CD4-positive, CD25-positive, alpha-beta regulatory T cell (primary cell): ENCODE measurements at regions not wholly inside any gene's neighbourhood (a gene's known extent, or its start where the extent isn't known, plus 50 kb on each side); places are given as distances from the start of the nearest gene placed in this dataset.
A peak's percentile ranks its signal among the peaks of the same experiment; 100 is the strongest.

Experiments
- ATAC-seq, 2 donors: fragments of 150-1000 bp; cut with Tn5 transposase; one replicate each; pipeline ENCODE4 v1.10.0; 2021; ENCODE audit warnings: low read depth in 2 of 2, moderate number of reproducible peaks in 2 of 2, moderate library complexity in 1 of 2
- DNase-seq, 3 donors: peaks; one replicate each; pipeline versions ENCODE4 v3.0.0 to v3.0.0-alpha.2; 2012 to 2022; ENCODE audit warnings: mixed read lengths in 1 of 3
- H3K27ac ChIP-seq: one replicate; pipeline ENCODE4 v1.7.0; 2013; ENCODE audit warnings: mild to moderate bottlenecking, low read length; ENCODE audit not compliant: insufficient read depth, poor library complexity, severe bottlenecking
- H3K27me3 ChIP-seq: one replicate; pipeline ENCODE4 v1.7.0; 2013; ENCODE audit warnings: low read length; ENCODE audit not compliant: control insufficient read depth, insufficient read depth
- H3K36me3 ChIP-seq: one replicate; pipeline ENCODE4 v1.7.0; 2013; ENCODE audit warnings: mild to moderate bottlenecking, low read length, moderate library complexity; ENCODE audit not compliant: control insufficient read depth, insufficient read depth
- H3K4me1 ChIP-seq: 2 replicates; pipeline ENCODE4 v1.7.0; 2013; ENCODE audit warnings: mild to moderate bottlenecking, low read length; ENCODE audit not compliant: insufficient read depth, control insufficient read depth, poor library complexity, severe bottlenecking
- H3K4me3 ChIP-seq: one replicate; pipeline ENCODE4 v1.7.0; 2013; ENCODE audit warnings: low read depth, mild to moderate bottlenecking, low read length, moderate library complexity
- H3K9me3 ChIP-seq, 2 experiments: 1 replicate in 1 of 2; 2 replicates in 1 of 2; pipeline ENCODE4 v1.7.0; 2013; ENCODE audit warnings: low read length in 2 of 2, mild to moderate bottlenecking in 1 of 2, moderate library complexity in 1 of 2; ENCODE audit not compliant: control insufficient read depth in 2 of 2
- H3K27ac Mint-ChIP-seq, 3 donors: one replicate each; pipeline ENCODE4 v1.8.0; 2020 to 2022; ENCODE audit warnings: mild to moderate bottlenecking in 3 of 3, mixed read lengths in 3 of 3, moderate library complexity in 2 of 3
- H3K27me3 Mint-ChIP-seq: one replicate; pipeline ENCODE4 v1.8.0; 2022; ENCODE audit warnings: mild to moderate bottlenecking, mixed read lengths
- H3K36me3 Mint-ChIP-seq: one replicate; pipeline ENCODE4 v1.8.0; 2020; ENCODE audit warnings: mixed read lengths
- H3K4me1 Mint-ChIP-seq, 4 donors: one replicate each; pipeline ENCODE4 v1.8.0; 2020 to 2022; ENCODE audit warnings: mixed read lengths in 4 of 4, mild to moderate bottlenecking in 1 of 4
- H3K4me3 Mint-ChIP-seq, 4 donors: one replicate each; pipeline ENCODE4 v1.8.0; 2020 to 2022; ENCODE audit warnings: mild to moderate bottlenecking in 4 of 4, mixed read lengths in 4 of 4, moderate library complexity in 3 of 4
- H3K9me3 Mint-ChIP-seq, 7 donors: one replicate each; pipeline ENCODE4 v1.8.0; 2020 to 2022; ENCODE audit warnings: mixed read lengths in 7 of 7, mild to moderate bottlenecking in 3 of 7, moderate library complexity in 2 of 7

- Histone ChIP-seq H3K36me3 (no peaks in the 10 kb centered on the region), H3K9me3 (peaks cover 0 to 2% of the 10 kb centered on the region in 2 experiments), H3K27ac (no peak overlapping the region), H3K4me3 (no peak overlapping the region), H3K4me1 (no peaks in the 10 kb centered on the region), H3K27me3 (no peaks in the 10 kb centered on the region)
- no peak overlapping the region for H3K4me3 Mint-ChIP-seq
- no peak overlapping the region for H3K27ac Mint-ChIP-seq
- H3K4me1 Mint-ChIP-seq: no peaks in the 10 kb centered on the region
- H3K36me3 Mint-ChIP-seq: no peaks in the 10 kb centered on the region
- ATAC-seq (no peak), DNase-seq (no peak)
- H3K9me3 Mint-ChIP-seq: peaks cover 0 to 5% (median 0%) of the 10 kb centered on the region in 7 donors
- no peaks in the 10 kb centered on the region for H3K27me3 Mint-ChIP-seq
Observed at GRCh38 chr7:153835103-153835502, 217.1 kb upstream of the DPP6 start.

DNA sequence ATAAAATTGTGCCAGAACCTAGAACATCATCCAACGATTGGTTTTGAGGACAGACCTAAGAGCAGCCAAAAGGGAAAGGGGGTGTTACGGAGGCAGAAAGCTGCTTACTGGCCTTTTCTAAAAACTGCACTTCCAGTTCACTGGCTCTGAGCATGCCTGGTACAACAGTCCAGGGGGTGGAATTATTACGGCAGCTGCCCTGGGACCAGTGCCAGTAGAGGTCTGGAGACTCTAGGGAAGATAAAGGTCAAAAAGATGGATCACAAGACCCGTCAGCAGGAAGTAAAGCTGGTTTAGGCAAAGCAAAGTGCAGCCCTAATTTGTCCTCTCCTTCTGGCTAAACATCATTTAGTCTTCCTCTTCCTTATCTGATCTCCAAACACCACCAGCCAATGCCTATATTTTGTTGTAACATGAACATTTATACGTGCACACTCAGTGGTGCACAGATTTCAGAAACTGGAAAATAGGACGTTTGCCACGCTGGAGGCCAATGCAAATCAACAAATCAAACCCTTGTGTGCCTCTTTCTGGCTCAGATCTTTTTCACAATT, 216.4 kb upstream of the DPP6 start:
- H3K9me3 Mint-ChIP-seq: peaks cover 0 to 5% (median 0%) of the 10 kb centered on the region in 7 donors
- Histone ChIP-seq H3K9me3 (peaks cover 0 to 2% of the 10 kb centered on the region in 2 experiments), H3K27me3 (no peaks in the 10 kb centered on the region), H3K4me1 (no peaks in the 10 kb centered on the region), H3K4me3 (no peak overlapping the region), H3K36me3 (no peaks in the 10 kb centered on the region), H3K27ac (no peak overlapping the region)
- H3K27me3 Mint-ChIP-seq: no peaks in the 10 kb centered on the region
- ATAC-seq (no peak), DNase-seq (no peak)
- no peak overlapping the region for H3K4me3 Mint-ChIP-seq
- H3K36me3 Mint-ChIP-seq: no peaks in the 10 kb centered on the region
- H3K27ac Mint-ChIP-seq: no peak overlapping the region
- H3K4me1 Mint-ChIP-seq: no peaks in the 10 kb centered on the region

DNA sequence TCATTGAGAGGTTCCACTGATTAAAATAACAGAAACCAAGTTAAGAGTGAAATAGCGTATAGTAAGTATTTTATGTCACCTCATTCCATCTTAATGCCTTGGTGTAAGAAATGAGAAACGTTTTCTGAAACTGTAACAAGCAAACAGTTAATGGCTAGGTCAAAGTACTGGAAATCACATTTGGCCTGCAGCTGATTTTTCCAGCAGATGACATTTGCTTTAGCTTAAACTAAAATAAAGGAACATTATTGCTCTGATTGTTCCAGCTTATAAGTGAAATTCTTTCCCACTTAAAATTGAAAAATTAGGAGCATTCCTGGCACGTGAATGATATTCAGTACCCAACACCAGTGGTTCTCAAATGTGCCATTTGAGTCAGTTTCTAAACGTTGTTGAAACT, 213.6 kb upstream of the DPP6 start:
- Mint-ChIP-seq H3K4me3 (no peak overlapping the region), H3K27ac (no peak overlapping the region), H3K4me1 (no peaks in the 10 kb centered on the region), H3K9me3 (peaks cover 2 to 11% (median 3%) of the 10 kb centered on the region in 7 donors), H3K36me3 (no peaks in the 10 kb centered on the region), H3K27me3 (no peaks in the 10 kb centered on the region)
- DNase-seq (no peak), ATAC-seq (no peak)
- Histone ChIP-seq H3K27ac (no peak overlapping the region), H3K27me3 (no peaks in the 10 kb centered on the region), H3K36me3 (no peaks in the 10 kb centered on the region), H3K4me3 (no peak overlapping the region), H3K9me3 (peaks cover 0 to 2% of the 10 kb centered on the region in 2 experiments), H3K4me1 (no peaks in the 10 kb centered on the region)

DNA sequence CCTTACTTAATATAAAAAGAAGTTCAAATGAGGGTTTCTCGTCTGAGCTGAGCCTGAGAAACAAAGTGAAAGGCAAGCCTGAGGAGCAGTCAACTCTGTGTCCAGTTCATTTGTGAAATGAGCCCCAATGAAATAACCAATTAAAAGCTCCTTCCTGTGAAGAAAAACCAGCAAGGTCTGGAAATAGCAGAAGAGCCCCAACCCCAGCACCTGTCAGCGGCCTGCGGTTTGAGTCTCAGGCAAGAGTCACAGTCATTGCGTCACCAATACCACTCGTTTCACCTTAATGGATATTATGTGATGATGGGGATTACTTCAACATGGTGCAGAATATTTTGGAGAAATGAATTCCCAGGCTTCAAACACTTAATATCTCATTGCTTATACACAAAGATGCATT, 211.3 kb upstream of the DPP6 start:
- H3K27ac ChIP-seq: no peak overlapping the region
- Mint-ChIP-seq H3K27me3 (no peaks in the 10 kb centered on the region), H3K9me3 (peaks cover under 1 to 15% (median 4%) of the 10 kb centered on the region in 7 donors), H3K4me3 (no peak overlapping the region), H3K36me3 (no peaks in the 10 kb centered on the region), H3K4me1 (no peaks in the 10 kb centered on the region), H3K27ac (no peak overlapping the region)
- no peaks in the 10 kb centered on the region for H3K4me1 ChIP-seq
- no peak overlapping the region for H3K4me3 ChIP-seq
- peaks cover 0 to 2% of the 10 kb centered on the region in 2 experiments for H3K9me3 ChIP-seq
- no peaks in the 10 kb centered on the region for H3K27me3 ChIP-seq
- no peak for DNase-seq
- H3K36me3 ChIP-seq: no peaks in the 10 kb centered on the region
- ATAC-seq: no peak

- H3K4me1 ChIP-seq: no peaks in the 10 kb centered on the region
- Mint-ChIP-seq H3K27ac (no peak overlapping the region), H3K4me1 (no peaks in the 10 kb centered on the region), H3K36me3 (no peaks in the 10 kb centered on the region), H3K9me3 (peaks cover 0 to 23% (median 11%) of the 10 kb centered on the region in 7 donors), H3K4me3 (no peak overlapping the region), H3K27me3 (no peaks in the 10 kb centered on the region)
- ATAC-seq: no peak
- no peaks in the 10 kb centered on the region for H3K9me3 ChIP-seq
- no peak overlapping the region for H3K4me3 ChIP-seq
- no peaks in the 10 kb centered on the region for H3K36me3 ChIP-seq
- no peaks in the 10 kb centered on the region for H3K27me3 ChIP-seq
- no peak overlapping the region for H3K27ac ChIP-seq
- no peak for DNase-seq
Observed at GRCh38 chr7:153847828-153848227, 204.4 kb upstream of the DPP6 start.

DNA sequence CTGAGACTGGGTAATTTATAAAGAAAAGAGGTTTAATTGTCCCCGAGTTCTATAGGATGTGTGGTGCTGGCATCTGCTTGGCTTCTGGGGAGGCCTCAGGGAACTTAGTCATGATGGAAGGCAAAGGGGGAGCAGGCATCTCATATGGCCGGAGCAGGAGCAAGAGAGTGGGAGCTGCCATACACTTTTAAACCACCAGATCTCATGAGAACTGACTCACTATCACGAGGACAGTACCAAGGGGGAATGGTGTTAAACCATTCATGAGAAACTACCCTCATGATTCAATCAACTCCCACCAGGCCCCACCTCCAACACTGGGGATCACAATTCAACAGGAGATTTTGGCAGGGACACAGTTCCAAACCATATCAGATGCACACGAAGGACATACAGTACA, 199.9 kb upstream of the DPP6 start:
- Mint-ChIP-seq H3K4me1 (no peaks in the 10 kb centered on the region), H3K9me3 (peaks cover 0 to 17% (median 7%) of the 10 kb centered on the region in 7 donors), H3K27me3 (no peaks in the 10 kb centered on the region), H3K4me3 (no peak overlapping the region), H3K36me3 (no peaks in the 10 kb centered on the region), H3K27ac (no peak overlapping the region)
- no peak overlapping the region for H3K4me3 ChIP-seq
- H3K36me3 ChIP-seq: no peaks in the 10 kb centered on the region
- DNase-seq: no peak
- no peak overlapping the region for H3K27ac ChIP-seq
- H3K9me3 ChIP-seq: no peaks in the 10 kb centered on the region
- no peaks in the 10 kb centered on the region for H3K27me3 ChIP-seq
- no peaks in the 10 kb centered on the region for H3K4me1 ChIP-seq
- ATAC-seq: no peak

- no peaks in the 10 kb centered on the region for H3K27me3 Mint-ChIP-seq
- no peaks in the 10 kb centered on the region for H3K36me3 ChIP-seq
- no peak overlapping the region for H3K4me3 ChIP-seq
- no peaks in the 10 kb centered on the region for H3K4me1 Mint-ChIP-seq
- no peak overlapping the region for H3K27ac ChIP-seq
- no peaks in the 10 kb centered on the region for H3K36me3 Mint-ChIP-seq
- H3K9me3 ChIP-seq: no peaks in the 10 kb centered on the region
- peaks cover 0 to 13% (median 5%) of the 10 kb centered on the region in 7 donors for H3K9me3 Mint-ChIP-seq
- no peaks in the 10 kb centered on the region for H3K4me1 ChIP-seq
- ATAC-seq (no peak), DNase-seq (no peak)
- no peak overlapping the region for H3K4me3 Mint-ChIP-seq
- H3K27ac Mint-ChIP-seq: no peak overlapping the region
- no peaks in the 10 kb centered on the region for H3K27me3 ChIP-seq
Observed at GRCh38 chr7:153858355-153858754, 193.8 kb upstream of the DPP6 start.

DNA sequence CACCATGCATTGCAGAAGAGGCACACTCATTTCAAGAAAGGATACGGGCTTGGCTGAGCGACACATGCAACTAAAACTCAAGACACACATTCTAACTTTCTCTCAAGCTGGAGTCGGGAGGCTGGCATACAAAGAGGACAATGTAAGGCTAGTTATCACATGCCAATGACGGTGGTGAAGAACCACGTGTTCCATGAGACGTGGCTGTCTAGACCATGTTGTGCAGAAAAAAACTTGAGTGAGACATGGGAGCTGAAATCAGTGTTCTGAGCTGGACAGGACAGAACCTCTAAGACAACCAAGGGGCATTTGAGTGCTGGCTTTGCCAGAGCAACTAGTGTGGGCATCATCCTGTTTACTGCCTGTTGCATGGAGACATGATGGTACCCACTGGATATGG, 193.0 kb upstream of the DPP6 start:
- ATAC-seq: no peak
- Histone ChIP-seq H3K27ac (no peak overlapping the region), H3K4me1 (no peaks in the 10 kb centered on the region), H3K36me3 (no peaks in the 10 kb centered on the region), H3K27me3 (no peaks in the 10 kb centered on the region), H3K9me3 (no peaks in the 10 kb centered on the region), H3K4me3 (no peak overlapping the region)
- Mint-ChIP-seq H3K4me3 (no peak overlapping the region), H3K36me3 (no peaks in the 10 kb centered on the region), H3K9me3 (peaks cover 0 to 18% (median 7%) of the 10 kb centered on the region in 7 donors), H3K27ac (peak overlapping the region in 1 of 3 donors; percentile 83), H3K27me3 (no peaks in the 10 kb centered on the region), H3K4me1 (no peaks in the 10 kb centered on the region)
- no peak for DNase-seq
